ENCODE measurements at regions not wholly inside any gene's neighbourhood (a gene's known extent, or its start where the extent isn't known, plus 50 kb on each side); places are given as distances from the start of the nearest gene placed in this dataset.

- DNase-seq (ENCODE audit: low spot score) = no peak
Measured at GRCh38 chr2:57885742-57886141, 160.9 kb upstream of the VRK2 start.

GRCh38 chr2:57886161-57886786, 160.3 kb upstream of the VRK2 start:
- DNase-seq (ENCODE audit: low spot score) = no peak

- DNase-seq (ENCODE audit: low spot score) = no peak
Measured at GRCh38 chr2:57888463-57888862, 158.1 kb upstream of the VRK2 start.

- no peak for DNase-seq (ENCODE audit: low spot score)
Measured at GRCh38 chr2:57890464-57890863, 156.1 kb upstream of the VRK2 start.

- no peak for DNase-seq (ENCODE audit: low spot score)
Measured at GRCh38 chr2:57891086-57891712, 155.4 kb upstream of the VRK2 start.

- no peak for DNase-seq (ENCODE audit: low spot score)
Measured at GRCh38 chr2:57892920-57893319, 153.7 kb upstream of the VRK2 start.

- no peak for DNase-seq (ENCODE audit: low spot score)
Measured at GRCh38 chr2:57893347-57893746, 153.3 kb upstream of the VRK2 start.

GRCh38 chr2:57893786-57894185, 152.8 kb upstream of the VRK2 start:
- DNase-seq (ENCODE audit: low spot score) = no peak

- no peak for DNase-seq (ENCODE audit: low spot score)
Measured at GRCh38 chr2:57894381-57894780, 152.2 kb upstream of the VRK2 start.

- DNase-seq (ENCODE audit: low spot score) = no peak
Measured at GRCh38 chr2:57897920-57898319, 148.7 kb upstream of the VRK2 start.

- no peak for DNase-seq (ENCODE audit: low spot score)
Measured at GRCh38 chr2:57899898-57900297, 146.7 kb upstream of the VRK2 start.

- DNase-seq (ENCODE audit: low spot score) = no peak
Measured at GRCh38 chr2:57902578-57902977, 144.0 kb upstream of the VRK2 start.

GRCh38 chr2:57906152-57906732, 140.4 kb upstream of the VRK2 start:
- peak; percentile 75 for DNase-seq (ENCODE audit: low spot score)

- DNase-seq (ENCODE audit: low spot score) = no peak
Measured at GRCh38 chr2:57907411-57907810, 139.2 kb upstream of the VRK2 start.

GRCh38 chr2:57908736-57909161, 137.9 kb upstream of the VRK2 start:
- no peak for DNase-seq (ENCODE audit: low spot score)

- DNase-seq (ENCODE audit: low spot score) = no peak
Measured at GRCh38 chr2:57918126-57918525, 128.5 kb upstream of the VRK2 start.

GRCh38 chr2:57920342-57920939, 126.2 kb upstream of the VRK2 start:
- DNase-seq (ENCODE audit: low spot score) = no peak

GRCh38 chr2:57934659-57935058, 111.9 kb upstream of the VRK2 start:
- no peak for DNase-seq (ENCODE audit: low spot score)

GRCh38 chr2:57936216-57936615, 110.4 kb upstream of the VRK2 start:
- DNase-seq (ENCODE audit: low spot score) = no peak

- no peak for DNase-seq (ENCODE audit: low spot score)
Measured at GRCh38 chr2:57937456-57937855, 109.2 kb upstream of the VRK2 start.

GRCh38 chr2:57941816-57942215, 104.8 kb upstream of the VRK2 start:
- DNase-seq (ENCODE audit: low spot score) = no peak

GRCh38 chr2:57943315-57943714, 103.3 kb upstream of the VRK2 start:
- DNase-seq (ENCODE audit: low spot score) = no peak

GRCh38 chr2:57947398-57947797, 99.2 kb upstream of the VRK2 start:
- DNase-seq (ENCODE audit: low spot score) = no peak

Measured in COLO829 (cell line).